NB4 (cell line): ENCODE measurements at regions not wholly inside any gene's neighbourhood (a gene's known extent, or its start where the extent isn't known, plus 50 kb on each side); places are given as distances from the start of the nearest gene placed in this dataset.
"Not testable (repeated sequence)": the region's sequence is repeated elsewhere in the genome, so short reads cannot be mapped to it uniquely, and the experiment has no call there.

ENCODE experiments used
- DNase-seq: peaks from one replicate; pipeline ENCODE4 v3.0.0; 2010; ENCODE audit warnings: low read depth
- H3K4me3 ChIP-seq: one replicate; pipeline ENCODE4 v1.5.1; 2011; ENCODE audit warnings: mild to moderate bottlenecking, low read depth, low read length, moderate library complexity
- CTCF ChIP-seq: IDR thresholded peaks from one replicate; pipeline ENCODE4 v1.5.1; 2012; ENCODE audit warnings: low read depth, low read length
- MAX ChIP-seq: IDR thresholded peaks from 2 replicates; pipeline ENCODE4 v1.6.1; 2011; ENCODE audit warnings: low read depth, low read length
- MYC ChIP-seq: IDR thresholded peaks from 2 replicates; pipeline ENCODE4 v1.6.1; 2011; ENCODE audit warnings: low read depth, low read length
- POLR2A ChIP-seq: IDR thresholded peaks from 2 replicates; pipeline ENCODE4 v1.6.1; 2011; ENCODE audit warnings: mild to moderate bottlenecking; ENCODE audit not compliant: insufficient read length; ENCODE audit errors: extremely low read depth

GRCh38 chr3:124056846-124057245 is 64.9 kb upstream of the ROPN1 start:
- H3K4me3 ChIP-seq, result no peak overlapping the region
- DNase-seq, result no peak
- TF ChIP-seq MAX (no peak), POLR2A (no peak), CTCF (no peak), MYC (no peak)

GRCh38 chr3:124057420-124057819 is 65.5 kb upstream of the ROPN1 start:
- no peak overlapping the region for H3K4me3 ChIP-seq
- DNase-seq, result no peak
- TF ChIP-seq MAX (no peak), MYC (no peak), POLR2A (no peak), CTCF (no peak)

GRCh38 chr3:124059580-124059979 is 67.7 kb upstream of the ROPN1 start:
- no peak overlapping the region for H3K4me3 ChIP-seq
- no peak for TF ChIP-seq CTCF
- no peak for TF ChIP-seq POLR2A
- TF ChIP-seq MYC, result no peak
- no peak for DNase-seq

- DNase-seq, result no peak
- TF ChIP-seq POLR2A, result no peak
- no peak for TF ChIP-seq CTCF
- no peak for TF ChIP-seq MYC
- TF ChIP-seq MAX, result no peak
- H3K4me3 ChIP-seq, result no peak overlapping the region
Observed at GRCh38 chr3:124063197-124063909, 71.4 kb upstream of the ROPN1 start.

GRCh38 chr3:124064050-124064449 is 72.1 kb upstream of the ROPN1 start:
- DNase-seq, result no peak
- H3K4me3 ChIP-seq, result no peak overlapping the region
- TF ChIP-seq CTCF (no peak), POLR2A (no peak), MAX (no peak), MYC (no peak)

GRCh38 chr3:124066543-124066942 is 74.6 kb upstream of the ROPN1 start:
- not testable (repeated sequence) for DNase-seq, H3K4me3 ChIP-seq

- H3K4me3 ChIP-seq, DNase-seq: not testable (repeated sequence)
Observed at GRCh38 chr3:124069706-124070105, 77.8 kb upstream of the ROPN1 start.

GRCh38 chr3:124075090-124075489 is 83.2 kb upstream of the ROPN1 start:
- DNase-seq, H3K4me3 ChIP-seq: not testable (repeated sequence)
